ENCODE measurements at regions not wholly inside any gene's neighbourhood (a gene's known extent, or its start where the extent isn't known, plus 50 kb on each side); places are given as distances from the start of the nearest gene placed in this dataset.
A peak's percentile ranks its signal among the peaks of the same experiment; 100 is the strongest.
"Not testable (repeated sequence)": the region's sequence is repeated elsewhere in the genome, so short reads cannot be mapped to it uniquely, and the experiment has no call there.

DNA sequence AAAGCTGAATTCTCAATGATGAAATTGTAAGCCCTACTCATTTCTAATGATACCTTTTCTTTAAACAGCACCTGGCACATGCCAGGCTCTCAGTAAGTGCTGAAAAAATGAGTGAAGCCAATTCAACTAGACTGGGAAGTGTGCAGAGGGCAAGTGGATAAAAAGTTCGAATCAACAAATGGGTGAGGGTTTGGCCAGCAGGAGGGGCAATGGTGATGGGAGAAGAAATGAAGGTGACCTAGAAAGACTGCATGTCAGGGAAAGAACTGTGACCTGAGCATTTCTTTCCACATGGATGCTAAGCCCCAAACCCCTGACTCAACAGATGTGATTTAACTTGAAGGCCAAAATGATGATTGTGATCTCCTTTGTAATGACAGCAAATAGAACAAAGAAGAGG lies 54.6 kb downstream of the DKK1 start:
- DNase-seq = no peak

DNA sequence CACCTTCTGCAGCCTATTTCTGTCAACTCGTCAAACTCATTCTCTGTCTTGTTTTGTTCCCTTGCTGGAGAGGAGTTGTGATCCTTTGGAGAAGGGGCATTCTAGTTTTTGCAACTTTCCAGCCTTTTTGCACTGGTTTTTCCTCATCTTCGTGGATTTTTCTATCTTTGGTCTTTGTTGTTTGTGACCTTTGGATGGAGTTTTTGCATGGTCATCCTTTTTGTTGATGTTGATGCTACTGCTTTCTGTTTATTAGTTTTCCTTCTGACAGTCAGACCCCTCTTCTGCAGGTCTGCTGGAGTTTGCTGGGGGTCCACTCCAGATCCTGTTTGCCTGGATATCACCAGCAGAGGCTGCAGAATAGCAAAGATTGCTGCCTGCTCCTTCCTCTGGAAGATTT lies 60.1 kb downstream of the DKK1 start:
- not testable (repeated sequence) for DNase-seq

DNA sequence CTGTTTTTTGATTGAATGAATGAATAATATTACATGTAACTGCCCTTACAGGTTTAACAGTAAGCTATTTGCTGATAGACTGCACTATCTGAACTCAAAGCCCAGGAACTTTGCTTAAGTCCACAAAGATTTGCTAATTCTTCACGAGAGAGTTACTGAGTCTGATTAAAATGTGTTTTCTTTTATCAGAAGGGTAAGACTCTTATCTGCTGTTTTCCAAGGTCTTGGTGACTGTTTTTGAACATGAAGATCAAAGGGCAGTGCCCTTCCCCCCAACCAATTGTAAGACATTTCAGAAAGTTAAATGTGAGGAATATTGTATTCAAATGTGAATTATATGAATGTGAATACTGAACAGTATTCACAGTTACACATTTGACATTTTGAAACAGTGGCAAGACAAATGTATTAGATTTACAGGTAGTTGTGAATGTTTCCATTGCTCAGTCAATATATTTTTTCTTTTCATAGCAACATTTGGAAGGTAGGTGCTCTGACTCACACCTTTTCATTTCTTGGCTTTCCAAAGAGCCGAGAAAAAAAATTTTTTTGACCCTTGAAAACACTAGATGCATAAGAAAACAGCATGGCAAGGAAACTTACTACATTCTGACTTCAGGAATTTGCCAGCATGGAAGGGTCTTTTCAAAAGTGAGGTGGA lies 62.7 kb downstream of the DKK1 start:
- no peak for DNase-seq

DNA sequence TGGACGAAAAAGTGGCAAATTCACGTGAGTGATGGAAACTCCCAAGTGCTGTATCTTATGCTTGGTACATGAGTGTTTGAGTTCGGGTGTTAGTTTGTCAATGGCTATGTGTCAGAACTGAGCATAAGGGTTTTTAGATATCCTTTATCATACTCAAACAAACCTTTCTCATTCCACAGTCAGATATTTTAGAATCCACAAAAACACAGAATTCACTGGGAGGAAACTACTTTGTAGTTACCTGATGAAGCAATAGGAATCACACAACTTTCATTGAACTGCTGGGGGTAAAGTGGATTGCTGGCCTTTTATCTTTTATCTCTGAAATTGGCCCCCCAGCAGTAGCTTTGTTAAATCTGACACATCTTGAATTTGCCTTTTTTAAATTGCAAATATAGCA lies 64.0 kb downstream of the DKK1 start:
- no peak for DNase-seq

DNA sequence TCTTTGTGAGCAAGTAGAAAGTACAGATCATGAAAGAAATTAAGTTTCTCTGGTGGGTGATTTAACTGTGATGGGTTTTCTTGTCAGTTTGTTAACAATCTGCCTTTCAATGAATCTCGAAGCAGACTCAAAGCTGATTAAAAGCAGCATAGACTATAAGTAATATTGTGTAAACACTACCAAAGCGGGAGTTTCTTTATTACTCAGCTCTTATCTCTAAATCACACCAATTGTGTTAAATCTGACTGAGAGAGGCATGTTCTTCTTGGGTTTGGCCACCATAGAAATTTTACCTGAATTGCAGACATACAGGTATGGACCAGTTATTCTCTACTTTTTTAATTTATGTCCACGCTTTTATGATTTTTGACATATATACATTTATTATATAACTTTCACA lies 65.2 kb downstream of the DKK1 start:
- no peak for DNase-seq

DNA sequence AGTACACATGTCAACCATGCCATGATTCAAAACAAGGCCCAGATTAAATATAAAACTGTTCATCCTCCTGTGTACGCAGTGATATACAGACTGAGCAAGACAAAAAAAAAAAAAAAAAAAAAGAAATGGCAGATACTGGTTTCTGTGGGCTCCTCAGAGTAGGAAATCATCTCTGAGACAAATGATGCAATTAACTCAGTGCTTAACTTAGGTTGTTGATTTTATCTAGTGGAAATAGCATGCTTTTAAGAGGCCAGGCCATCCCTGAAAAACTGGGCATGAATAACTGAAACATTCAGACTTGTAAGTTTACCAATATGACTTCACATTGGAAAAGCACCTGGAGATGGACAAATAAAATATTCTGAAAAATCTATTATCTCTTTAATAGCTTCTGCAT lies 69.0 kb downstream of the DKK1 start:
- DNase-seq = no peak

DNA sequence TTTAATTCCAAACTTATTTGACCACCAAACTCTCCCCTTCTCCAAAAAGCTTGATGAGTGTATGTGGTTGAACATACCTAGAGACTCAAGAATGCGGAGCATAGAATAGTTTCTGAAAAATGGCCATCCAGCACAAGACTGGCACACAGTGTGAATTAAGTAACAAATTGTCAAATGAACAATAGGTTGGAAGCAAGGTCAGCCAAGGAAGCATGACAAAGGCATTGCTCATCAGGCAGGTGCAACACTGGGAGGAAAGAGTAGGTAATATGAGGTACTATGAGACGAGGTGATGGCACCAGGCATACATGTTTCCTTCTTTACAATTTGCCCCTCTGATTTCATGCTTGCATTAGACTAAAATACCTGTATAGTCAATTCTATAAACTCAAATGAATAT lies 73.7 kb downstream of the DKK1 start:
- DNase-seq = no peak

DNA sequence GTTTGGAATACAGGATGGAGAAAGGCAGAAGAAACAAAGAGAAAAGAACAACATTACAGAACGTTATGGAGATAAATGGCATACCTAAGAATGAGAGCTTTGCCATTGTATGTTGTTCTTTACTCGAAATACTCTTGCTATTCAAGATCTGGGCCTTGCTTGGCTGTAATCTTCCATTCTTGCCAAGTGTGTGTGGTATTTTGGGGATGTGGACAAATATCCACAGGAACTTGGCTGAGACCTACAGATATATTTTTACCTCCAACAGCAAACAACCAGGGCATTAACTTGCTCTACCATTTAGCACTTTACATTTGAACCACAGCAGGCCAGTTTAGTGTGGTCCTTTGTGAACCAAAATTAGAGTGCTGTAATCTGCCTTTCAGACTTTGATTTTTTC lies 76.3 kb downstream of the DKK1 start:
- DNase-seq = no peak

DNA sequence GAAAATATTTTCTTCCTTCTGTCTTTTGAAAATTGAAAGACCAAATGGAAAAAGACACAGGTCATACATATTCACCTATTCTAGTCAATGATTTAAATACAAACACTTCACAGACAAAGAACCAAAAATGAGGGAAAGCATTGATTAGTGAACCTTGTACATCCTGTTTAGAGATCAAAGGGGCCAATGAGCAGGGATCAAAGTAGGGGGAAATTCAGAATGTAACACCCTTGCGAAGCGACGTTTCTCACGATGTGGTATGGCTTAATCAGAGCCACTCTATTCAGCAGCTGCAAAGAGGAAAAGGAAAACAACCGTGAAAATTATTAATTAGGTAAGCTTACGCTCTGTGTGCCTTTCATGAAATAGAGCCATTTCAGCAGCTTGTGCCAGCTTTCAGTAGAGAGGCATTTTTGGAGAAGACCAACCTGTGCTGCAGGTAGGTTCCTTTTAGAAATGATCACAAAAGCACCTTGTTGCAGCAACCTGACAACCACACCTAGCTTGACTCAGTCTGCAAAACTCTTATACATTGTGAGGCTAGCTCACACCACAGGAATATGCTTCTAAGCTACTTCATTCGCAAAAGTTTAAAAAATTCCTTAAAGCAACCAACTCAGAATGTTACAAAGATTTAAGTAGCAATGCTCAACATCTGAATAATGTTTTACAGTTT lies 78.0 kb downstream of the DKK1 start:
- DNase-seq = no peak

DNA sequence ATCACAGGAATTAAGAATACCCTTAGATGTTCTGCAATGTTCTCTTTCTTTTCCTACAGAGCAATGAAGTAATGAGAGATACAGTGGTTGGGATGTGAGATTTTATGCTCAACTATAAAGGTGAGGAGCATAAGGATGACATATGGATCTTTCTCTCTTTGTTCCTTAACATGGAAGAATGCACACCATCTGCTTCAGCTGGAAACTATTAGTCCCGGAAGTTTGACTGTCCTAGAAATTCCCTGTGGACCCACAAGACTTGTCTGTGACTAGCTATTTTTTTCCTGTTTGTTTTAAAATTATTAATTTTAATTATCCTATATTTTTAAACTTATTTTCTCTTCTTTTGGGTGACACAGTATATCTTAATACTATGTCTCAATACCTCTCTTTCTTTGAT lies 80.2 kb downstream of the DKK1 start:
- peak; percentile 28 for DNase-seq

DNA sequence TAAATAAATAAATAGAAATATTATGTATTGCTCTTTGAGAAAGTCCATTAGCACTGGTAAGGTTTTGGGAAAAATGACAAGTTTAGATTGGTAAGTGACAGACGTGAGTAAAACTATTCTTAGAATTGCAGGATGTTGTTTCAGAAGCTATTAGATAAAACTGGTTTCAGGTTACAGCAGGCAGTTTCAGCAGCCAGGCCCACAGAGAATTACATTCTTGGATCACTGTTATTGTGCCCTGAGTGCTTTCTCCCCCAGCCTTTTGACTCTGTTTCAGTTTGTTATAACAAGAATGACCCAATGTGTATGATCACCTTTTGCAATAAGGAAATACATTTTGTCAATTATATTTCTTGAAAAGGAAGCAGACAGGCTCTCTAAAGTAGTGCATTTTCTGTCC lies 86.5 kb downstream of the DKK1 start:
- DNase-seq = peak; percentile 17

DNA sequence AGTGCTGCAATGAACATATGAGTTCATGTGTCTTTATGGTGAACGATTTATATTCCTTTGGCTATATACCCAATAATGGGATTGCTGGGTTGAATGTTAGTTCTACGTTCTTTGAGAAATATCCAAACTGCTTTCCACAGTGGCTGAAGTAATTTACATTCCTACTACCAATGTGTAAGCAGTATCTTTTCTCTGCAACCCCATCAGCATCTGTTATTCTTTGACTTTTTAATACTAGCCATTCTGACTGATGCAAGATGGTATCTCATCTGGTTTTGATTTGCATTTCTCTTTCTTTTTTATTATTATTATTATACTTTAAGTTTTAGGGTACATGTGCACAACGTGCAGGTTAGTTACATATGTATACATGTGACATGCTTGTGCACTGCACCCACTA lies 89.7 kb downstream of the DKK1 start:
- DNase-seq = not testable (repeated sequence)

DNA sequence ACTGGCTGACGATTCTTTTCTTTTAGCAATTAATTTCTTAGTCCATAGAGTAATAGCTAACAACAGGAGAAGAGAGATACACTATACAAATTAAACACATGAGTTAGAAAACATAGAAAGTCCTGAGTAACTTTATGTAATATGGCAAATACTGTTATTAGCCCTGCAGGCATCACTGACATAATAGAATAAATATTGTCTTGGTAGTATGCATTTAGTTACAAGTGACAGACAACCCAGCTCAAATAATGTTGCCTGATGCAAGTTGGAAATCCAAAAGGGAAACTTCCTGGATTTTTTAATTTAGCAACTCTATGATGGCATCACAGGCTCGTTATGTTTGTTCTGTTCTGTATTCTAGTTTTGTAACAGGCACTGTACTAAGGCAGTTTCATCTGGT lies 95.1 kb downstream of the DKK1 start:
- no peak for DNase-seq

DNA sequence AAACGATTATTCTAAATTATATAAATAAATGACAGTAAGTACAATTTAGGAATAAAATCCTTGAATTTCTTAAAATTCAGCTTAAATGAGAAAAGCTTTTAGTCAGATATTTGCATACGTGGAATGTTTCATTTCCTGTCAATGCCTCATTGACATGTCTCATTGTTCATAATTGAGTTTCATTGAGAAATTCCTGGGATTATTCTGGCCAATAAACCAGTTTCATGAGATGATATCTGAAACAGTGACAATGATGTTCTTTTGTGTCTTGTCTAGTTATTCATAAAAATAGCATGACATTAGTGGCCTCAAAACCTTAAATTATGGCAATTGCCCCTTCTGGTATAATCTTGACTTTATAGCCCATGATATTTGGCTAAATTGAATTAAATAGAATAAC lies 95.8 kb downstream of the DKK1 start:
- no peak for DNase-seq

DNA sequence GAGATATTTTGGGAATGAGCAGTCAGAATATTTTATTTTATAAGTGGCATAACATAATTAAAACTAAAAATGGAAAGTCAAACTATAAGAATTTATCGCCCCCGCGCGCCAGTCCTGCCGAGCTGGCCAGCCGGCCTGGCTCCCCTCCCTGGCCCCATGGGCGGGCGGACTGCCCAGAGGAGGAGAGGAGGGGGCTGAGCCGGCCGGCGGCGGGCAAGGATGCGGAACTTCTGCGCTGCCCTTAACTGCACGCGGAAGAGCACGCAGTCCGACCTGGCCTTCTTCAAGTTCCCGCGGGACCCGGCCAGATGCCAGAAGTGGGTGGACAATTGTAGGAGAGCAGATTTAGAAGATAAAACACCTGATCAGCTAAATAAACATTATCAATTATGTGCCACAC lies 96.8 kb downstream of the DKK1 start:
- no peak for DNase-seq

DNA sequence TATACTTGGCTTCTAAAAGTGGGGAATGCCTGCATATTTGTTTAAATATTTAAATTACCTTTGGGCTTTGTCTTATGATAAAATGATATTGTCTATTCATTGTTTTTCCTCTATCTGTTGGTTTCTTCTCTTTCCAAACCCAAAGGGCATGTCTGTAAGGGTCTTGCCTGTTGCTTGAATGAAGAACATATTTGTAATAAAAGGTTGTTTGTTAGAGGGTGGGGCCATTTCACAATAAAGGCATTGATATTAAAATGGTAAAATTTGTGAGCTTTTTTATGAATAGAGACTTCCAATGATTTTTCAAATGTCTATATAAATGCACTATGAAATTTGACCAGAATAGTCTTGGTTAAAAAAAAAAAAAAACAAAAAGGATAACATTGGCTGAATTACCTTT lies 105.2 kb downstream of the DKK1 start:
- no peak for DNase-seq

DNA sequence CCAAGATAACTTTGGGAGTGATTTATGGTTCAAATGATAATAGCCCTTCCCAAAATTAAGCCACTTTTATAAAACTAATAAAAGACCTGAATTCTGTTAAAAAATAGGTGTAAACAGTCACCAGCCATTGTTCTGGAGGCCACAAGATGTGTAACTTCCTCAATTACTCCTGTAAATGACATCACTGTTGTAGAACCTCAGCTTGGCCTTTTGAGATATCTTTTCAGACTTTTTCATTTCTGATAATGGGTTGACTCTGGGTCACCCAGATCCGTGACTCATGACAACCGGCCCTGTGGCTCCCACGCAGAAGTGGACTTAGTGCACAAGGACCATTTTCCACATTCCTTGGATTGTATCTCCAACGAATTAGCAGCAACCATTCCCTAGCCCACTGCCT lies 106.6 kb downstream of the DKK1 start:
- DNase-seq = no peak

DNA sequence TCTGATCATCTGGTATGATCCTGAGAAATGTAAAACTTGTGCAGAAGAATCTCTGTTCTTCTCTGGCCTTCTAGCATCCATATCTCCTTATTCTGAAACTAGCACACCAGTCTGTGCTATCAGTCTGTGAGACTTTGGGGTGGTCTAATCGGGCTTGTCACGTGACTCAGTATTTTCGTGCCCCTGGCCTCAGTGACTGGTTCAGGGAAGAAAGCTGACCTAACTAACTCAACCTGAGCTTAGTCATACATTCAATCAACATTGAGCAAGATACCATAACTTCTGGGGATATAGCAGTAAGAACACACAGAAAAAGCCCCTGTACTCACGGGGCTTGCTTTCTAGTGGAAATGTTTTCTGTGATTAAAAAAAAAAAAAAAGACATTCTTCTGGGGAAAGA lies 109.3 kb downstream of the DKK1 start:
- peak; percentile 13 for DNase-seq

DNA sequence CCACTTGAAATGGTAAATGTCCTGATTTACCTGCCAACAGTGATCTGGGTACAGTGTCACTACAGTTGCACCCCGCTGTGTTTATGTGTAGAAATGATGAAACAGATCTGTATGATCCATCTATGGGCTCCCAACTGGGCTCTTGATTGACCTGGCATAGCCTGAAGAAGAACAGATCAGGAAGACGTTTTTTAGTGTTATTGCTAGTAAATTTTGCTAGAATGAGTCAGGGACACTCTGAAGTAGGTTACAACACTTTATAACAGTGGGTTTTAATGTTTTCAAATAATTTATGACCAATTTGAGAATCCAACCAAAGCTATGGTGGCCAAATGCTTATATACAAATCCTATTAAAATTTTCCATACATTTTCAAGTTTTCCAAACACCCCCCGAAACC lies 110.3 kb downstream of the DKK1 start:
- DNase-seq = peak; percentile 36

DNA sequence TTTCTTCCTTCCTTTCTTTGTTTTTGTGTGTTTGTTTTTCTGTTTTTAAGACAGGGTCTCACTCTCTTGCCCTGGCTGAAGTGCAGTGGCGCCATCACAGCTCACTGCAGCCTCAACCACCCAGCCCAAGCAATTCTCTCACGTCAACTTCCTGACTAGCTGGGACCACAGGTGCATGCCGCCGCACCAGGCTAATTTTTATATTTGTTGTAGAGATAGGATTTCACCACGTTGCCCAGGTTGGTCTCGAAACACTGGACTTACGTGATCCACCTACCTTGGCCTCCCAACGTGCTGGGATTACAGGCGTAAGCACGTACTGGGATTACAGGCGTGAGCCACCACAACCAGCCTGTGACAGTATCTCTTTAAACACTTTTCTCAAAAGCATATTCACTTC lies 120.7 kb downstream of the DKK1 start:
- no peak for DNase-seq

DNA sequence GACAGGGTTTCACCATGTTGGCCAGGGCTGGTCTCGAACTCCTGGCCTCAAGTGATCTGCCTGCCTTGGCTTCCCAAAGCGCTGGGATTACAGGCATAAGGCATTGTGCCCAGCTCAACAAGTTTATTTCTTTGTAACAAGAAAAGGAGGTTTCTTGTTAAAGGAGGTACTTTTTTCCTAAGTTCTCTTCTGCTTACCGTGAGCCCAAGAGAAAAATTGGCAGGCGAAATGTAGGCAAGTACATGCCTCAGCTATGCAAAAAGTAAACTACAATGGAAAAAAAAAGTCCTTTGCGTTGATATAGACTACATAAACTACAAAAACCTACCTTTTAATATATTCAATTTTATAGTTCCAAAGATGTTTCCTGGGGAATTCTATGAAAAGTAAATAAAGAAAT lies 122.6 kb downstream of the DKK1 start:
- no peak for DNase-seq

DNA sequence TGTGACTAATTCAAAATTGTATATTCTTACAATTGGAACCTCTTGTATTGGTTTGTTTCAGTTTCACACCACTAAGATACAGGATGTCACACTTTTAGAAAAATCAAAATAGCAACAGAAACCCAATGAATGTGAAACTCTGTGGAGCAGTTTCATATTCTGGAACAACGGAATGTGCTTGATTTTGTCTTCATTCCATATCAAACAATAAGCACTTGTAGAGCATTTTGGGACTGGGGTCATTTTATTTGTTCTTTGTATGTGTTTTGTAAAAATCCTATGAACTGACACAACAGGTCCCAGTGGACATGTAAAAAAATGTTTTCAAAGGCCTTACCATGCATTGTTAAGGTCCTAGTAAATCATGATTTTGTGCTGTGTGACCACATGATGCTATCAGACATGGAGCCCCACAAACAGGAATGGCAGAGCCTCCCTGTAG lies 123.1 kb downstream of the DKK1 start:
- DNase-seq = no peak

DNA sequence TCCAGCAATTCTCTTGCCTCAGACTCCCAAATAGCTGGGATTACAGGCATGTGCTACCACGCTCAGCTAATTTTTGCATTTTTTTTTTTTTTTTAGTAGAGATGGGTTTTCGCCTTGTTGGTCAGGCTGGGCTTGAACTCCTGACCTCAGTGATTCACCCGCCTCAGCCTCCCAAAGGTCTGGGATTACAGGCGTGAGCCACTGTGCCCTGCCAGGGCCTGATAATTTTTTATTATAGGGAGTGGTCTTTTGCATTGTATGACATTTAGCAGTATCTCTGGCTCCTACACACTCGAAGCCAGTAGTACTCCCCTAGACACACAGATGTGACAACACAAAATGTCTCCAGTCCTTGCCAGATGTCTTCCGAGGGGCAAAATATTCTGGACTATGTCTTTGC lies 124.0 kb downstream of the DKK1 start:
- no peak for DNase-seq

DNA sequence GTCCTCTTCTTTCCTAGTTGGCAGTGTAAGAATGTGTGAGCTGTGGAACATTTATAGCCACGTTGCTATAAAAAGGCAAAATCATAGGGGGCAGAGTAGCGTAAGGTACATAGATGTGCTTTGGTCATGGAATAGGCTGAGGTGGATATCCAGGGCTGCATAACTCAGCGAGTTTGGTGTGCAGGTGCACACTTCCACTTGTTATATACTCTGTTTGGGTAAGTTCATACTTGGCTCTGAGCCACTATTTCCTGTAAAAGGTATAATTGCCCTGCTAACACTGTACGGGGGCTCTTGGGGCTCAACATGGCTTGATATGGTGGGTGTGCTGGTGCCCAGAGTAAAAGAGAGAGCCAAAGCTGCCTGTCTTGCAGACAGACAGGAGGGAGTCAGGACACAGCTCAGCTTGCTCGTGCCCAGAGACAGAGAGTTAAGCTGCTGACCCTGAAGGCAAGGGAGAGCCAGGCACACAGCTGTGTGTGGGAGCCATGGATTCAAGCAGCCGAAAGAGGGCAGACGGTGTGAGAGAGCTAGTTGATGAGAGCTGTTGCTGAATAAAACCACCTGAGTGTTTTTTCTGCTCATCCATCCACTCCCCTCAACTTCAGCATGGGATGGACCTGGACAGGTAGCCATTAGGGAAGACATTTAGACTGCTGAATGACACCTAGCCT lies 126.7 kb downstream of the DKK1 start:
- no peak for DNase-seq

DNA sequence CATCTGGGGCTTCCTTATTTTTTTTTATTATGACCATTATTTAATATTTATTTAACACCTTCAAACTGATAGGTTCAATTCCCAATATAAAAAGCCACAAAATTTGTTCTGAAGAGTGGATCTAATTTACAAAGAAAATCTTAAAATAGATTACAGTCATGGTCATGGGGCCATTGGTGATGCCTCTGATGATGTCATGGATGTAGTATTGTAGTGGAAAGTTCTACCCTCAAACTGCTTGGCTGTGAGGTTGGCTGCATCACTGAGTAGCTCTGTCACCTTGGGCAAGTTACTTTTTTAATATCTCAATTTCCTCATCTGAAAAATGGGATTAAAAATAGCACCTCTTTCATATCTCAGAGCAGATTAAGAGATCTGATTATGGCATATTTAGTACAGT lies 128.5 kb downstream of the DKK1 start:
- DNase-seq = peak; percentile 30
